ENCODE measurements at regions not wholly inside any gene's neighbourhood (a gene's known extent, or its start where the extent isn't known, plus 50 kb on each side); places are given as distances from the start of the nearest gene placed in this dataset.
"Not testable (repeated sequence)": the region's sequence is repeated elsewhere in the genome, so short reads cannot be mapped to it uniquely, and the experiment has no call there.

- intact Hi-C loops (cut with DNase I), result loop anchor here (10.0 kb wide), 3 partner anchors 139 to 539 kb away; no protein-coding TSS in a partner anchor
- ATAC-seq (ENCODE audit: poor library complexity), result no peak
- DNase-seq, result no peak
These were observed 320.2 kb downstream of the DLEU7 start for GRCh38 chr13:50523307-50523706.

GRCh38 chr13:50524560-50524959 lies 318.9 kb downstream of the DLEU7 start:
- intact Hi-C loops (cut with DNase I), result loop anchor here (10.0 kb wide), 3 partner anchors 140 to 540 kb away; no protein-coding TSS in a partner anchor
- no peak for ATAC-seq (ENCODE audit: poor library complexity)
- no peak for DNase-seq

- intact Hi-C loops (cut with DNase I), result loop anchor here (10.0 kb wide), 3 partner anchors 142 to 542 kb away; no protein-coding TSS in a partner anchor
- ATAC-seq (ENCODE audit: poor library complexity), result no peak
- DNase-seq, result no peak
These were observed 316.8 kb downstream of the DLEU7 start for GRCh38 chr13:50526661-50527071.

- intact Hi-C loops (cut with DNase I), result loop anchor here (10.0 kb wide), 3 partner anchors 142 to 542 kb away; no protein-coding TSS in a partner anchor
- no peak for ATAC-seq (ENCODE audit: poor library complexity)
- no peak for DNase-seq
These were observed 316.3 kb downstream of the DLEU7 start for GRCh38 chr13:50527188-50527587.

- ATAC-seq (ENCODE audit: poor library complexity) (peak; percentile 5), DNase-seq (no peak)
- intact Hi-C loops (cut with DNase I), result loop anchor here (10.0 kb wide), 3 partner anchors 143 to 543 kb away; no protein-coding TSS in a partner anchor
These were observed 315.6 kb downstream of the DLEU7 start for GRCh38 chr13:50527612-50528509.

GRCh38 chr13:50529154-50529882 lies 314.2 kb downstream of the DLEU7 start:
- DNase-seq (peak; percentile 94), ATAC-seq (ENCODE audit: poor library complexity) (peak; percentile 95)
- intact Hi-C loops (cut with DNase I), result loop anchor here (10.0 kb wide), 3 partner anchors 145 to 545 kb away; no protein-coding TSS in a partner anchor

- ATAC-seq (ENCODE audit: poor library complexity) (no peak), DNase-seq (no peak)
- intact Hi-C loops (cut with DNase I), result loop anchor here (10.0 kb wide), 2 partner anchors 273 to 373 kb away; partner anchors contain the start of gene RNASEH2B
These were observed 311.3 kb downstream of the DLEU7 start for GRCh38 chr13:50531917-50532899.

GRCh38 chr13:50535050-50535449 lies 308.4 kb downstream of the DLEU7 start:
- DNase-seq (no peak), ATAC-seq (ENCODE audit: poor library complexity) (no peak)
- intact Hi-C loops (cut with DNase I), result loop anchor here (10.0 kb wide), 2 partner anchors 270 to 370 kb away; partner anchors contain the start of gene RNASEH2B

GRCh38 chr13:50537029-50537428 lies 306.5 kb downstream of the DLEU7 start:
- DNase-seq, result no peak
- ATAC-seq (ENCODE audit: poor library complexity), result no peak
- intact Hi-C loops (cut with DNase I), result loop anchor here (10.0 kb wide), 2 partner anchors 268 to 368 kb away; partner anchors contain the start of gene RNASEH2B

- intact Hi-C loops (cut with DNase I), result loop anchor here (10.0 kb wide), 2 partner anchors 265 to 365 kb away; partner anchors contain the start of gene RNASEH2B
- ATAC-seq (ENCODE audit: poor library complexity), result no peak
- no peak for DNase-seq
These were observed 303.5 kb downstream of the DLEU7 start for GRCh38 chr13:50539791-50540530.

GRCh38 chr13:50543141-50543540 lies 300.4 kb downstream of the DLEU7 start:
- no peak for DNase-seq

GRCh38 chr13:50543782-50544181 lies 299.7 kb downstream of the DLEU7 start:
- DNase-seq (no peak), ATAC-seq (ENCODE audit: poor library complexity) (no peak)
- intact Hi-C loops (cut with DNase I), result no loop called here

More at GRCh38 chr13:50543141-50543540, 300.4 kb downstream of the DLEU7 start:
- intact Hi-C loops (cut with DNase I), result no loop called here
- no peak for ATAC-seq (ENCODE audit: poor library complexity)

GRCh38 chr13:50544211-50544610 lies 299.3 kb downstream of the DLEU7 start:
- intact Hi-C loops (cut with DNase I), result no loop called here
- ATAC-seq (ENCODE audit: poor library complexity), result no peak
- DNase-seq, result no peak

GRCh38 chr13:50547175-50547574 lies 296.3 kb downstream of the DLEU7 start:
- DNase-seq; intact Hi-C loops (cut with DNase I); ATAC-seq (ENCODE audit: poor library complexity): not testable (repeated sequence)

GRCh38 chr13:50548586-50548985 lies 294.9 kb downstream of the DLEU7 start:
- intact Hi-C loops (cut with DNase I), result no loop called here
- ATAC-seq (ENCODE audit: poor library complexity) (no peak), DNase-seq (no peak)

GRCh38 chr13:50549221-50549942 lies 294.1 kb downstream of the DLEU7 start:
- intact Hi-C loops (cut with DNase I), result no loop called here
- DNase-seq (no peak), ATAC-seq (ENCODE audit: poor library complexity) (peak; percentile 22)

- ATAC-seq (ENCODE audit: poor library complexity) (no peak), DNase-seq (no peak)
- intact Hi-C loops (cut with DNase I), result no loop called here
These were observed 293.3 kb downstream of the DLEU7 start for GRCh38 chr13:50550151-50550550.
